Mucosa of descending colon (tissue), 3 donors: ENCODE measurements at regions not wholly inside any gene's neighbourhood (a gene's known extent, or its start where the extent isn't known, plus 50 kb on each side); places are given as distances from the start of the nearest gene placed in this dataset.
A peak's percentile ranks its signal among the peaks of the same experiment; 100 is the strongest.

ENCODE experiments used
- ATAC-seq: fragments of 200-7000 bp; cut with Tn5 transposase; one replicate; pipeline ENCODE4 v1.9.1; 2020; ENCODE audit warnings: mild to moderate bottlenecking, moderate library complexity
- DNase-seq, 3 donors: peaks; one replicate each; pipeline ENCODE4 v3.0.0-alpha.2; 2020
- H3K36me3 ChIP-seq: fragments of 200-600 bp; one replicate; pipeline ENCODE4 v1.8.0; 2021; ENCODE audit warnings: low read depth, mild to moderate bottlenecking
- H3K4me1 ChIP-seq: fragments of 200-600 bp; one replicate; pipeline ENCODE4 v1.8.0; 2021; ENCODE audit warnings: low read depth, mild to moderate bottlenecking
- H3K4me3 ChIP-seq: fragments of 200-600 bp; one replicate; pipeline ENCODE4 v1.8.0; 2021; ENCODE audit warnings: mild to moderate bottlenecking
- H3K9me3 ChIP-seq: fragments of 200-600 bp; one replicate; pipeline ENCODE4 v1.8.0; 2021; ENCODE audit warnings: mild to moderate bottlenecking
- intact Hi-C, 2 donors: fragments of 100-400 bp; cut with DNase I in 1 of 2; cut with micrococcal nuclease in 1 of 2; formaldehyde crosslinking; loops; one replicate each; pipeline versions ENCODE4 v1.11.0 to v1.11.1; 2022; cut with DNase I, micrococcal nuclease
- TF ChIP-seq, protein P1 (sequence below): fragments of 200-600 bp; IDR thresholded peaks from one replicate; pipeline ENCODE4 v1.8.0; 2022; ENCODE audit warnings: antibody characterized with exemption, mild to moderate bottlenecking
- donor health status: DM: no; HTN: no; CAD: no; lungs with moderate emphysema.
- donor health status: DM: no; HTN: no; CAD: no.
- donor health status: DM: no; HTN: yes; CAD: no.

DNA sequence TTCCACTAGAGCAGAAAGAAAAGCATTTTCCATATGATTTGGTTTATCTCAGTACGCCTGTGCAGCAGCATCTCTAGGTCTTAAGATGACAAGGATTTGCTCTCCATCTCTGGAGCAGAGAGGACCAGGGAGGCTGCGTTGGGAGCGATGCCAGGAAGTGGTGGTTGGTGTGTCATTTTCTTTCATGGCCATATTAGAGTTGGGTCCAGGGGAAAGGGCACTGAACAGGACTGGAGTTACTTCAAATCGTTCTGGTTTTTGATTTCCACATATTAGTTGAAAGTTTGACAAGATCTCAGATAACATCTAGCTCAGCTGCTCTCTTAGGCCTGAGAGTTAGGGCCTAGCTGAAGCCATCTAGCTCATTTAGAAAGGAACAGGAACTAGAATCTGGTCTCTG lies 157.7 kb downstream of the ADAMTS15 start:
- no peaks in the 10 kb centered on the region for H3K36me3 ChIP-seq
- TF ChIP-seq, protein P1, sequence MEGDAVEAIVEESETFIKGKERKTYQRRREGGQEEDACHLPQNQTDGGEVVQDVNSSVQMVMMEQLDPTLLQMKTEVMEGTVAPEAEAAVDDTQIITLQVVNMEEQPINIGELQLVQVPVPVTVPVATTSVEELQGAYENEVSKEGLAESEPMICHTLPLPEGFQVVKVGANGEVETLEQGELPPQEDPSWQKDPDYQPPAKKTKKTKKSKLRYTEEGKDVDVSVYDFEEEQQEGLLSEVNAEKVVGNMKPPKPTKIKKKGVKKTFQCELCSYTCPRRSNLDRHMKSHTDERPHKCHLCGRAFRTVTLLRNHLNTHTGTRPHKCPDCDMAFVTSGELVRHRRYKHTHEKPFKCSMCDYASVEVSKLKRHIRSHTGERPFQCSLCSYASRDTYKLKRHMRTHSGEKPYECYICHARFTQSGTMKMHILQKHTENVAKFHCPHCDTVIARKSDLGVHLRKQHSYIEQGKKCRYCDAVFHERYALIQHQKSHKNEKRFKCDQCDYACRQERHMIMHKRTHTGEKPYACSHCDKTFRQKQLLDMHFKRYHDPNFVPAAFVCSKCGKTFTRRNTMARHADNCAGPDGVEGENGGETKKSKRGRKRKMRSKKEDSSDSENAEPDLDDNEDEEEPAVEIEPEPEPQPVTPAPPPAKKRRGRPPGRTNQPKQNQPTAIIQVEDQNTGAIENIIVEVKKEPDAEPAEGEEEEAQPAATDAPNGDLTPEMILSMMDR: no peak
- no peak for ATAC-seq

DNA sequence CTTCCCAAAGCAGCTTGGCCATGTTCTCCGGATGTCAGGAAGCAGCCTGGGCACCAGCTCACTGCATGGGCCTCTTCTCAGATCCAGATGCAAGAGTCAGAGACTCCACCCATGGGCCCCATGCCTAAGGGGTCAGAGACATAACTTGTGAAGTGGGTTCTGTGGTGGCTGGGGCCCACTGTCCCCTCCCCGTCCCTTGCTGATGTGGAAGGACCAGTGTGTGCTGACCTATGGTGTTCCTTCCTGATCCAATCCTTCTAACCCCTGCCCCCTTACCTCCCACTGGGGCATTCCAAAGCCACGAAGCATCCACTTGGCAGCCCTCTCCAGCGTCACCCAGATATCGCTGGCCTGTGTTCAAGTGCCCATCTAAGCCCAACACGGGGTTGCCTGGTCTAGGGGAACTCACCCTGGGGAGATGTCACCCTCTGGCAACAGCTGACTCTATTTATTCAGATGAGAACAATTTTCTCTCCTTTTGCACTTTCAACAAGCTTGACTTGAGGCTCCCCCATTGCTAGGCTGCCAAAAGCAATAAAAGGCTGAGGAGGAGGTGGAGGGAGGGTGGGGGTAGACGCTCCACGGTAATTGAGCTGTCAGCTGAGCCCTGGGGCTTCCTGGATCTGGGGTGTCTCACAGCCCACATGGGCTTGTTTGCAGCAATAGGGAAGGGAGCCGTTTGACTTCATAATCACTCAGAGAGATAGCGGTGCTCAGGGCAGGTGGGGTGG lies 158.5 kb downstream of the ADAMTS15 start:
- intact Hi-C loops: no loop called here
- no peaks in the 10 kb centered on the region for H3K9me3 ChIP-seq
- DNase-seq (peak in 1 of 3 donors; percentile 56), ATAC-seq (no peak)
- no peaks in the 10 kb centered on the region for H3K4me1 ChIP-seq
- H3K36me3 ChIP-seq: no peaks in the 10 kb centered on the region
- TF ChIP-seq, protein P1: no peak
- no peak overlapping the region for H3K4me3 ChIP-seq

More for the DNA sequence above, 157.7 kb downstream of the ADAMTS15 start:
- Histone ChIP-seq H3K9me3 (no peaks in the 10 kb centered on the region), H3K4me3 (no peak overlapping the region), H3K4me1 (no peaks in the 10 kb centered on the region)
- no peak for DNase-seq
- intact Hi-C loops: no loop called here

DNA sequence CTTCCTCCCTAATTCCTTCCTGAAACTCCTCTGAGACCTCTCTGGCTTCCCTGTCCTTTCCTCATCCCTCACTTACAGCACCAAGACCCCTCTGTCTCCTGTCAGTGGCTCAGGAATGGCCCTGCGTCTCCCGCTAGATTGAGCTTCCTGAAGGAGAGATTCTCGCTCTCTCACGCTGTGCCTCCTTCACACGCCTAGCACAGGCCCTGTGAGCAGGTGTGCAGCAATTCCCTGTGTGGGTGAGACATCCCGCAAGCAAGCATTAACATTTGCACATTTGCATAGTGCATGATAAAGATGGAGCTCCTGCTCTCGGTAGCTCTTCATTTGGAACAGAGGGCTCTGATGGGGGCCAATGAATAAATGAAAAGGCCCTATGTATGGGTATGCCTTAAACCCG lies 159.8 kb downstream of the ADAMTS15 start:
- Histone ChIP-seq H3K9me3 (no peaks in the 10 kb centered on the region), H3K4me1 (no peaks in the 10 kb centered on the region), H3K36me3 (no peaks in the 10 kb centered on the region), H3K4me3 (no peak overlapping the region)
- TF ChIP-seq, protein P1: no peak
- no peak for DNase-seq
- ATAC-seq: no peak
- intact Hi-C loops: no loop called here

DNA sequence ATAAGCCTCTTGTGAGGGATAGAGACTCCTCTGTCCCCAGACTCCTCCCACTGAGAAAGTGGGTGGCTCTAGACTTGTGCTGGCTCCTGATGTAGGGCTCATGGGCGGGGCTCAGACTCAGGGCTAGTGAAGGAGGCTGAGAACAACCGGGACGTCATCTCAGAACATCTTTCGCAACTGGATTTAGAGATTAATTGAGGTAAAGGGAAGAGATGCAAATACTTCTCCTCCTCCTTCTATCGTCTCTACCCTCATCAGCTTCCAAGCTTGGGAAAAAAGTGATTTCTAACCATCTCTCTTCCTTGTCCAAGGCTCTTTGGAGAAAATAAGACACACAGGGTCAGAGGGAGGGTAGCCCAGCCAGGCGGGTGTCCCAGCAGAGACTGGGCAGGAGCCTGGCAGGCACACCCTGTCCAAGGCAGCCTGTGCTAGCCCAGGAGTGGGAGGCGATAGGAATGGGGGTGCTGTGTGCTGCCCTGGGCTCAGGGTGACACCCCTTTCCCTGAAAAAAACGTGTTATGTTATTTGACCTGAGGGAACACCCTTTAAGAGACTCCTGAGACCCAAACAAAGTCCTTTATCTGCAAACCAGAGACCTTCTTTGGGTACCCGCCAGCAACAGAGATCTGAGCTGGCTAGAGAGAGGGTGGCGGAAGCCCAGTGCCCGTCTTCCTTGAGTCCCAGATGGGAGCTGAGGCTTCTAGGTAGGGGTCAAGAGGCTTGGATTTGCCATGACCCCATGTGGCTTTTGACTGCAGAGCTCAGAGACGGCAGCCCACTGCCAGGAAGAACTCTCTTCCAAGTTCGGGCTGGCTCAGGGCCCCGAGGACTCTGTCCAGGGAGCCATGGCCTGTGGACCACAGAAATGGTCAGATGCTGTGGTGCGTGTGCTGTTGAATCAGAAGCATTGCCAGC lies 160.9 kb downstream of the ADAMTS15 start:
- peak; percentile 66 for ATAC-seq
- Histone ChIP-seq H3K9me3 (no peaks in the 10 kb centered on the region), H3K36me3 (no peaks in the 10 kb centered on the region), H3K4me1 (no peaks in the 10 kb centered on the region), H3K4me3 (no peak overlapping the region)
- peak; percentile 52 to 76 (median 66) for DNase-seq
- intact Hi-C loops: no loop called here
- TF ChIP-seq, protein P1: no peak

DNA sequence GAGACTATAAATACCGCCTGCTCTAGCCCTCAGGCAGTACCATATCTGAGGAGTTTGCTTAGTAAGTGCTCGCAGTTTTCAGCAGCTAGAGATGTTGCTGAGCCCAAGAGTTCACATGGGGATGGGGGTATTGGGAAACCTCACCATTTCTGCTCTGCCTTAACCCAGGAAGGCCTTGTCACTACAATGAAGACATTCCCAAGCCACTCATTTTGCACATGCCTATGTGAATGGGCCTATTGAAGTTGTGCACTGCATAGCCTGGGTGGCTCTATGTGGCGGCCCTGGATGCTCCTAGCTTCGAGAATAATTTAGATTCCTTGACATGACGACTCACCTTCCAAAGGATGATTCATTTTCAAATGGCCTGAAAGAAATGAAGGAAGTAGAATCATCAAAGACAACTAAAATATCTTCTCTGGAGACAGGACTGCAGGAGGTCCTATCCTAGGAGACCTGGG lies 163.4 kb downstream of the ADAMTS15 start:
- no peaks in the 10 kb centered on the region for H3K36me3 ChIP-seq
- intact Hi-C loops: no loop called here
- TF ChIP-seq, protein P1: no peak
- ATAC-seq: no peak
- no peaks in the 10 kb centered on the region for H3K4me1 ChIP-seq
- no peak for DNase-seq
- H3K9me3 ChIP-seq: no peaks in the 10 kb centered on the region
- no peak overlapping the region for H3K4me3 ChIP-seq
